GM21528 (cell line): ENCODE measurements at regions not wholly inside any gene's neighbourhood (a gene's known extent, or its start where the extent isn't known, plus 50 kb on each side); places are given as distances from the start of the nearest gene placed in this dataset.

Source experiments
- ATAC-seq: cut with Tn5 transposase; IDR thresholded peaks from one replicate; pipeline ENCODE4 v1.9.1; 2021; ENCODE audit warnings: mild to moderate bottlenecking, moderate library complexity; ENCODE audit not compliant: unreplicated experiment, low FRiP score

DNA sequence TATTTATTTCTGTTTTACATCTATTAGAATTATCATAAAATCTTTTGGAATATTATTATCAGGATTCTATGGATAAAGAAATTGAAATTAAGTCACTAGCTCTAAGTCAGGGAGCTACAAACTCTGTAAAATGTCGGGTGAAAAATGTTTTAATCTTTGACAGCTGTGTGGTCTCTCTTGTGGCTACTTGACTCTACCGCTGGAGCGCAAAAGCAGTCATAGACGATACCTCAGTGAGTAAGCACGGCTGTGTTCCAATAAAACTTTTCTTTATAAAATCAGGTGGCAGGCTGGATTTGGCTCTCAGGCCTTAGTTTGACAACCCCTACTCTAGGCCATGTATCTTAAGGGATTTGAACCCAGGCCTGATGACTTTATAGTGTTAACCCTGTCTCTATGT, 88.5 kb upstream of the PFN2 start:
- ATAC-seq, result no peak

DNA sequence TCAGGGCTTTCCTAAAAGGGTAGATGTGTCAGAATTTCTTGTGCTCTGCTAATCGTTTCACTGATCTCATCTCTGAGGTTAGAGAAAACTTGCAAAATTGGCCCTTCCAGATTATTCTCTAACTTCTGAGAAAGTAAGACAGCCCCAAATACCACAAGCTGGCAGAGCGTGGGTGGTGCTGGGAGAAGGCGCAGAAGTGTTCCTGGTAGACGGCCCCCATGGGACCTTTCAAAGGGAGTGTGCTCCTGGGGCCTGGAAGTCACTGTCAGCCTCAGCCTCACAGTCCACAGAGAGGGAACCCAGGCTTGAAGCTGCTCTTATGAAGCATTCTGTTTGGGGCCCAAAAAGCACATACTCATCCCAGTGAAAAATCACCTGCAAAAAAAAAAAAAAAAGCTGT, 86.5 kb upstream of the PFN2 start:
- no peak for ATAC-seq

DNA sequence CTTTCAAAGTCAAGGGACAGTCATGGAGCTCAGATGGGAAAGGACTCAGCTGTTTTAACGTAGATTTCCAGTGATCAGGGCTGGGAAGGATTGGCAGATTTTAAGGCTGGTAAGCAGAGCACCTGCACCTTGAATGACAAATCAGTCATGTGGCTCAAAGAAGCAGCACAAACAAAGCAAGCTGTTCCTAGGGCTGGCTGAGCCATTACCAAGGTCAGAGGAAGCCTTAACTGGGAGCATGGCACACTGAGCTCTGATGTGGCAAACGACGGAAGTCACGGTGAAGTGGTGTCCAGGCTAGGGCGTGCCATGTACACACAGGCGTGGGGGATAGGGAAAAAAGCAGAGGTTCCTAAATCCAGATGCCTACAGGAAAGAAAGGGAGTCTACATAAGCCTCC, 84.6 kb upstream of the PFN2 start:
- no peak for ATAC-seq

DNA sequence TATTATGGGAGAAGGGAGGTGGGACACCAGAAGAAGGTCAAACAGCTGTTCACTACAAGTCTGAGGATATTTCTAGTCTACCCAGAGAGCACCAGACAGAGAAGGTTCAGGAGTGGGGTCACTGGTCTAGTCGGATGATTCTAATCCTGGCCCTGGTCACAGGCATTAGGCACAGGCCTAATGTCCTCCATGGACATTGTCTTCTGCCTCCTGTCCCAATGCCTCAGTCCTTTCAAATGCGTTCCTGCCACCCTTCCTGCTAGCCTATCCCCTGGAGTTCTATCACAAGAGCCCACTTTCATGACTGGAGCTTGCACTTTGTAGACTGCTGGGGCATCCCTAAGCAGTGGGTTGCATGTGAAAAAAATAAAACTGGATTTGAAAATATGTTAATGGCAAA, 83.9 kb upstream of the PFN2 start:
- ATAC-seq, result no peak

DNA sequence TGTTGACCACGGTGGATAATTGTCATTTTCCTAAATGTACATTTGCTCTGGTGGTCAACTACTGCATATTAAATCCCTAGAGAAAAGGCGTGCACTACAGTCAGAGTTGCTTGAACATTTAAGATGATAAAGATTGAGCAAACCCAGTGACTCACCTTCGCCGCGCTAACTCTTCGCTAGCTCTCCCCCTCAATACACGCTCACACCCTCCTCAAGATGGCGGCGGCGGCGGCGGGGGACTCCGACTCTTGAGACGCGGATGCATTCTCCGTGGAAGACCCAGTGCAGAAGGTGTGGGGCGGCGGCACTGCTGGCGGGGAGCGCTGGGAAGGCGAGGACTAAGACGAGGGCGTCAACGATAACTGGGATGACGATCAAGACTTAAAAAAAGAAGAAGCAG, 79.8 kb upstream of the PFN2 start:
- no peak for ATAC-seq

DNA sequence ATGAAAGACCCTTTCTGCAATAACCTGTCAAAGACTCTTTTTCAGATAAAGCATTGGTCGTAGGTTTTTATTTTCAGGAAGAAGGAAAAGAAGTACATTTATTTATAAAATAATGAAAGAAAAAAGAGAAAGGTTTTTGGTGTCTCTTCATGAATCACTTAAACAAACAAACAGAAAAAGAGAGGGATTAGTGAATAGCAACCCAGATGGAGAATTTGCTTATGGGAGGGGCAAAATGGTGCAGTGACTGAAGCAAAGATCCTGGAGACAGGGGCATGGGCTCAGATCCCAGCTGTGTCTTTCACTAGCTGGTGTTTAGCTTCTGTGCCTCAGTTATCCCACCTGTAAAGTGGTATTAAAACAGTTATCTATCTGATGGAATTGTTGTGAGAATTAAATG, 78.6 kb upstream of the PFN2 start:
- no peak for ATAC-seq

DNA sequence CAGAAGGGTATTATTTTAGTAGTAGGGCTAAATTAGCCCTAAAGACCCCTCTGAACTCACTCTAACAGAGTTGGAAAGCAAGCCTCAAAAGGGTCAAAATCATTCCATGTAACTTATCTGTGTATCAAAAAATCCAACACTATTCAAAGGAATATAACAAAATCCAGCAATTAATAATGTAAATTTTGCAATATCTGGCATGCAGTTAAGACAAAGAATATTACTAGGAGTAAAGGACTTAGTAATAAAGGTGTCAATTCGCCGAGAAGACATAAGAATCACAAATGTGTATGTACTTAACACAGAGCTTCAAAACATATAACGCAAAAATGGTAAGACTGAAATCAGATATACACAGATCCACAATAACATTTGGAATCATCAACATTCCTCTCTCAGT, 71.2 kb upstream of the PFN2 start:
- no peak for ATAC-seq

DNA sequence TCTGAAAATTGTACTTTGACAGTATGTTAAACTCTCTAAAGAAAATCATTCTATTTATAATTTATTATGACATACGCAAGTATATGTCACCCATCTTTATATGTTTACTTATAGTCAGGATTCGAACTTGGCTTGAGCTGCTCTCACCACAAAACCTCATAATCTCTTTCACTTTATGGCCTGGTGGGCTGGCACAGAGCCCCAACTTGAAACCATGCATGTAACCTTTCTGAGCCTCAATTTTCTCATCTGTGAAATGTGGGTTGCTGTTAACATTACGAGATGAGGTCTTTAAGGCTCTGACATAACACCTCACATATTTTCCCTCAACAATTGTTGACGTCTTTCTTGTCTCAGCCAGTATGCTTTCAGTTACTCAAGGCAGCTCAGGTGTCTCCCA, 69.4 kb upstream of the PFN2 start:
- ATAC-seq, result no peak

DNA sequence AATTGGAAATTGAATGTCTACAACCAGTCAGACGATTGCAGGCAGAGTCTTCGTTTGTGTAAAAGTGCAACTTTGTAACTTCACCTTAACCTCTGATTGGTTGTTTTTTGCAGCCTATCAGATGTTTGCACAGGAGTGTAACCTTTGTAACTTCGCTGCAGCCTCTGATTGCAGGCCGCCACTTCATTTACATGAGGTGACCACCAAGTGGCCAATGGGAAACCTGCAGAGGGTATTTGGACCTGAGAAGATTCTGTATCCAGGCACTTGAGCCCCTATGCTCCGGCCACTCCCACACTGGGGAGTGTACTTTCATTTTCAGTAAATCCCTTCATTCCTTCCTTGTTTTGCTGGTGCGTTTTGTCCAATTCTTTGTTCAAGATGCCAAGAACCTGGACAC, 68.1 kb upstream of the PFN2 start:
- ATAC-seq, result no peak

DNA sequence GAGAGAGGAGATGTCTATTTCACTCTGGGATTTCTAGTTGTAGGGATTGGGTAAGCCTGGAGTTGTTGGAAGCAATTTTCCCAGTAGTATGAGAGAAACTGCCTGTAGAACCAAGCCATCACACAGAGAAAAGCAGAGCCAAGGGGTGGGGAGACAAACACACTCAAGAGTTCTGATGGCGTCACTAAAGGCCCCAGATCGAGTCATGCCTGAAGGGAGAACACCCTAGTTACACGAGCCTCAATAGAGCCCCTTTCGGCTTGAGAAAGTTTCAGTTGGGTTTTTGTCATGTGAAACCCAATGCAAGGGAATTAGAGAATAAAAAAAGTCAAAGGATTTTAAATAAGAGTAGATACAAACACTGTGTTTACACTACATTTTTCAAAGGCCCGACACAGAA, 66.1 kb upstream of the PFN2 start:
- no peak for ATAC-seq

DNA sequence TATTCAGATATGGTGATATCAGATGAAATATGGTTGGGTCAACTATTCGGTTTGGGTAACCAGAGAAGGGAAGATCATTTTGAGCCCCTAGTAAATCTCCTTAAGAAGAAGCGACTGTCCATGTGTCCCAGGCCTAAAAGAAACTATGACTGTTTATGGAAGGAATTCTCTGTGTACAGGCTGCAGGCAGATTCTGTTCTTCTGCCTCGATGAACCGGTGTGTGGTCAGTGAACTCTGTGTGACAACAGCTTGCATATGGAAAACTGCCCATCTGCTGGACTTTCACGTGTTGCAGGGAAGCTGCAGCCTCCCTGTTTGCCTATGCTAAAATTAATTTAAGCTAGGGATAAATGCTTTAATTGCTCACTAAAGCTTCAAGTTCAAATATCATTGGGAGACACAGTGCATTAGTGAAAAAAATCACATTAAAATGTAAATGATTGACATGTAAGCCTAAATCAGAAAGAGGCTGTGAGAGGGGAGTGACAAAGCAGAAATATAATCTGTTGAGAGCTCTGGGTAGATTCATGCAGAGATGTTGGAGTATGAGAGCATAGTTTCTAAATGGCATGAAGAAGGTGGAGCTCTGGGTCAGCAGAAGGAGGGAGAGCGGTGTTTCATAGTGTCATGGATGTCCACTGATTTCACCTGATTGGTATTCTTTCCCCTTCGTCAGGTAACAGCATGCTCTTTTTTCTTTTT, 65.4 kb upstream of the PFN2 start:
- no peak for ATAC-seq

DNA sequence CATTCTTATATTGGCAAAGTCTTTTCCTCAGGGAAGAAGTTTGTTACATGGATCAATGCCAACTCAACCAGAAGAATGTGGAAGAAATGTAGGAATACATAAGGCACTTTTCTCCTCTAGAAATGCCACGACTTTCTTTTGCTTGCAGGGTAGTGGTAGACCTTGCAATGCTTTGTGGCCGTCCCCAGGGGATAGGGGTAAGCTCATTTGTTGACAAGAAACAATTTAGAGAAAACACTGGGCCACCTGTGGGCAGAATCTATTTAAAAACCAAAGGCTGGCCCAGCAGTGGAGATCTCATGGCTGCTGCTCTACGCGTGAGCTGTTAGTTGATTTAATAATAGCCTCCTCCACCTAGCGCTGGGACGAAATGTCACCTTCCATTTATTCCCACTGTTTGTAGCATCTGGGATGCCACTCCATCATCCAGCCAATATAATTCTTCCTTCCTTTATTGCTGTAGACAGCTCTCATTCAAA, 64.6 kb upstream of the PFN2 start:
- no peak for ATAC-seq

DNA sequence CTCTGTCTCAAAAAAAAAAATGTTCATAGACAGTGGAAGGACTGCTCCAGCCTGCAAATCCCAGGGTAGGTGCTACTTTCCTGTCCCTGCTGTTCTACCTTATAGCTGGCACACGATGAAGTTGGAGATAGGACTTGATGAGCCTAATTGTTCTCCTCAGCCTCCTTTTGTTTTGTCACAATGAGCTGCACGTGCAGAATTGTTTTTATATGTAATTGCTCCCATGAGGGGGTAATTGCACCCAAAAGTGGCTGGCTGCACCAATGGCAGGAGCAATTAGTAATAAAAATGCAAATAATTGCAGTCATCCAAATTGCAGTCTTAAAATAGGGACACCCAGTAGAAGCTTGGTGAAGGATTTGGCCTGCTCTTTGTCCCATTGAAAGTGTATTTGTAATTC, 63.0 kb upstream of the PFN2 start:
- no peak for ATAC-seq

DNA sequence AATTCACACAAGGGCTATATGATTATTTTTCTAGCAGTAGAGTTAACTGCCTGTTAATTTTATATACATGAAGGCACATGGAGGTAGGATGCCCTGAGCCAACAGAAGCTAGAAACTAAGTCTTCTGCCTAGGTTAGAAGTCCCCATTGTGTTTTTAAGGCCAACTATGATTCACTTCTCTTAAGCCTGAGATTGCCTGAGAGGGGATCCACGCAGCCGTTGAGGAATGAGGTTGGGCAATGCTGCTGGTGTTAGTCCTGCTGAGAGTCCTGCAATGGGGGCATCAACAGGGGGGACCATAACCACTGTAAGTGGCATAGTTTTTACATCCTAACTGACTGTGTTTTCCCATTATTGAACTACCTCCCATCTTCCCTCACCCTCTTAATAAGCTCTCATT, 60.1 kb upstream of the PFN2 start:
- ATAC-seq, result no peak

DNA sequence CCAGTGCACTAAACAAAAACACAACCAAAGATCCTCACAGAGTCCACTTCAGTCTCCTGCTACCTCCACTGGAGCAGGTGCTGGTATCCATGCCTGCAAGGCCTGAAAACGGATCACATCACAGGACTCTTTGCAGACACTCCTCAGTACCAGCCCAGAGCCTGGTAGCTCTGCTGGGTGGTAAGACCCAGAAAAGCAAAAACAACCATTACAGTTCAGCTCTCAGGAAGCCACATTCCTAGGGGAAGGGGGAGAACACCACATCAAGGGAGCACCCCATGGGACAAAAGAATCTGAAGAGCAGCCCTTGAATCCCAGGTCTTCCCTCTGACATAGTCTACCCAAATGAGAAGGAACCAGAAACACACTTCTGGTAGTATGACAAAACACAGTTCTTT, 52.5 kb upstream of the PFN2 start:
- no peak for ATAC-seq

DNA sequence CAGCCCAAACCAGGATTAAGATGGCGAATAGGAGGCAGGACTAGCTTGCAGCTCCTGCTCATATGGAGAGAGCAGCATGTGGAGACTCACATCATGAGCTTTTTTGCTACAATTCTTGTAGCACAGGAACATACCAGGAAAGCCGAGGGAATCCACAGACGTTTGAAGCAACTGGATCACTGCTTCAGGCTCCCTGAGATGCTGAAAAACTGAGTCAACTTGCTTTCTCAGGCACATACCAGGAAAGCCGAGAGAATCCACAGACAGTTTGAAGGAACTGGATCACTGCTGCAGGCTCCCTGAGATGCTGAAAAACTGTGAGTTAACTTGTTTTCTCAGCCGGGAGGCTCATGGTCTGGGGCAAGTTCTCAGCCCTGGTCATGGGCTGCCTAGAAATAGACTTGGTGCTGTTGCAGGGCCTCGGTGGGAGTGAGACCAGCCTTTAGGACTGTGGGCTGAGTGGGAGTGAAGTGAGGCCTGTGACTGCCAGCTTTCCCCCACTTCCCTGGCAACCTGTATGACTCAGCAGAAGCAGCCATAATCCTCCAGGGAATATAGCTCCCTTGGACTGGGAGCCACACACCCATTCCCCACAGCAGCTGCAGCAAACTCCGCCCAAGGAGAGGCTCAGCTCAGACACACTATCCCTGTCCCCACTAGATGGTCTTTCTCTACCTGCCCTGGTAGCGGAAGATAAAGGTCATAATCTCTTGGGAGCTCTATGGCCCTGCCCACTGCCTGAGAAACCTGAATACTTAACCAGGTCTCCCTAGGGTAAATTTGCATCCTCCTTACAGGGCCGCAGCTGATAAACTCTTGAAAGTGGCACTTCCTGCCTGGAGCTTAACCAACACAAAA, 51.9 kb upstream of the PFN2 start:
- ATAC-seq, result no peak

DNA sequence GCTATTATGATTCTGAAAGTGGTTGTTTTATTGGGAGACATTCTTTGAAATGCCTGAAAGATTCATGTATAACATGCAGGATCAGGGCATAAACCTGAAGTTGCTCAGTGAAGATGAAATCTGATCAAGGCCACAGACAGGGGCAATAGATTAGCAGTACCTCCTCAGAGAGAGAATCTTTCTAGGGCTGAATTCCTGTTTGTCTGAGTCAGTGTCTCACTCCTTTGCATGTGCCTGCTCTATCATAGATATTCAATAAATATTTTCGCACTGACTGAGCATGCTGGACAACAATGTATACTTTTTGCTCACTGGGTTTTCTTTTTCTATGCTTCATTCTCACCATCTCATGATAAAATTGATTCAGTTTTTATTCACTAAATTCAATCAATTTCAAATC, 49.8 kb upstream of the PFN2 start:
- ATAC-seq, result no peak
